Stimulated activated CD4-positive, alpha-beta T cell treated with anti-CD3 and anti-CD28 coated beads, Interleukin-15, amount 100 ng/mL, for 24 hours (primary cell): ENCODE measurements at regions not wholly inside any gene's neighbourhood (a gene's known extent, or its start where the extent isn't known, plus 50 kb on each side); places are given as distances from the start of the nearest gene placed in this dataset.
"Not testable (repeated sequence)": the region's sequence is repeated elsewhere in the genome, so short reads cannot be mapped to it uniquely, and the experiment has no call there.

Source experiments
- DNase-seq: peaks from one replicate; pipeline ENCODE4 v3.0.0-alpha.2; 2020

- DNase-seq: no peak
Measured at GRCh38 chr2:116141891-116142474, 1672.5 kb upstream of the DDX18 start.

GRCh38 chr2:116142644-116143227 is 1671.8 kb upstream of the DDX18 start:
- DNase-seq: no peak

- DNase-seq: no peak
Measured at GRCh38 chr2:116145031-116145430, 1669.5 kb upstream of the DDX18 start.

- no peak for DNase-seq
Measured at GRCh38 chr2:116148361-116148760, 1666.1 kb upstream of the DDX18 start.

GRCh38 chr2:116153729-116154128 is 1660.8 kb upstream of the DDX18 start:
- no peak for DNase-seq

- no peak for DNase-seq
Measured at GRCh38 chr2:116160657-116161056, 1653.8 kb upstream of the DDX18 start.

- DNase-seq: no peak
Measured at GRCh38 chr2:116162395-116162794, 1652.1 kb upstream of the DDX18 start.

- DNase-seq: no peak
Measured at GRCh38 chr2:116167107-116167506, 1647.4 kb upstream of the DDX18 start.

GRCh38 chr2:116180072-116180471 is 1634.4 kb upstream of the DDX18 start:
- no peak for DNase-seq

- not testable (repeated sequence) for DNase-seq
Measured at GRCh38 chr2:116190684-116191083, 1623.8 kb upstream of the DDX18 start.

- DNase-seq: no peak
Measured at GRCh38 chr2:116200086-116200485, 1614.4 kb upstream of the DDX18 start.

- DNase-seq: no peak
Measured at GRCh38 chr2:116211719-116212118, 1602.8 kb upstream of the DDX18 start.

- no peak for DNase-seq
Measured at GRCh38 chr2:116222793-116223192, 1591.7 kb upstream of the DDX18 start.

- DNase-seq: no peak
Measured at GRCh38 chr2:116223912-116224311, 1590.6 kb upstream of the DDX18 start.

- no peak for DNase-seq
Measured at GRCh38 chr2:116224610-116225009, 1589.9 kb upstream of the DDX18 start.

GRCh38 chr2:116238511-116238910 is 1576.0 kb upstream of the DDX18 start:
- DNase-seq: no peak

GRCh38 chr2:116250376-116250775 is 1564.1 kb upstream of the DDX18 start:
- DNase-seq: no peak

- no peak for DNase-seq
Measured at GRCh38 chr2:116264872-116265271, 1549.6 kb upstream of the DDX18 start.

GRCh38 chr2:116269040-116269439 is 1545.5 kb upstream of the DDX18 start:
- DNase-seq: no peak

- DNase-seq: no peak
Measured at GRCh38 chr2:116304328-116304727, 1510.2 kb upstream of the DDX18 start.

- DNase-seq: no peak
Measured at GRCh38 chr2:116317111-116317510, 1497.4 kb upstream of the DDX18 start.

- DNase-seq: not testable (repeated sequence)
Measured at GRCh38 chr2:116318551-116318950, 1495.9 kb upstream of the DDX18 start.

GRCh38 chr2:116319001-116319400 is 1495.5 kb upstream of the DDX18 start:
- DNase-seq: no peak

GRCh38 chr2:116319935-116320334 is 1494.6 kb upstream of the DDX18 start:
- DNase-seq: no peak

GRCh38 chr2:116329280-116329679 is 1485.2 kb upstream of the DDX18 start:
- no peak for DNase-seq
